ENCODE measurements at regions not wholly inside any gene's neighbourhood (a gene's known extent, or its start where the extent isn't known, plus 50 kb on each side); places are given as distances from the start of the nearest gene placed in this dataset.

- ATAC-seq (no peak), DNase-seq (ENCODE audit: low read depth, low spot score) (no peak), FAIRE-seq (no peak)
- CTCF ChIA-PET = no interaction called here
- H3K4me1 ChIP-seq (ENCODE audit: control insufficient read depth, insufficient read depth, low read length) = no peaks in the 10 kb centered on the region
- 57% methylated on average over 4 of the region's 4 CpGs for WGBS (ENCODE audit: insufficient coverage, insufficient replicate concordance, low lambda C conversion rate, missing lambda C conversion rate)
- no peaks in the 10 kb centered on the region for H3K27me3 ChIP-seq (replicated peaks in 1 of 2; ENCODE audit: control insufficient read depth in 2 of 2, insufficient read depth in 2 of 2, low read length in 1 of 2)
- H3K27ac ChIP-seq (ENCODE audit: control insufficient read depth, insufficient read depth) = no peak overlapping the region
- no peaks in the 10 kb centered on the region for H3K9me3 ChIP-seq (replicated peaks; ENCODE audit: control insufficient read depth, insufficient read depth, low read length)
- no peaks in the 10 kb centered on the region for H3K79me2 ChIP-seq (ENCODE audit: control insufficient read depth, insufficient read depth, low read length)
- H4K20me1 ChIP-seq (ENCODE audit: control insufficient read depth, insufficient read depth) = no peaks in the 10 kb centered on the region
- no TSS peak for BruUV-seq (replicated peaks)
- POLR2A ChIA-PET = no interaction called here
- no peak overlapping the region for H3K4me2 ChIP-seq (ENCODE audit: control insufficient read depth, insufficient read depth)
- H3K4me3 ChIP-seq = no peak overlapping the region
- SMC1A ChIA-PET (ENCODE audit: uncharacterized antibody, unreplicated experiment) = no interaction called here
- H3K36me3 ChIP-seq (ENCODE audit: control insufficient read depth in 2 of 2, insufficient read depth in 2 of 2, low read length in 1 of 2) = no peaks in the 10 kb centered on the region
- RAD21 ChIA-PET (ENCODE audit: unreplicated experiment) = no interaction called here
- TF ChIP-seq, protein P1, sequence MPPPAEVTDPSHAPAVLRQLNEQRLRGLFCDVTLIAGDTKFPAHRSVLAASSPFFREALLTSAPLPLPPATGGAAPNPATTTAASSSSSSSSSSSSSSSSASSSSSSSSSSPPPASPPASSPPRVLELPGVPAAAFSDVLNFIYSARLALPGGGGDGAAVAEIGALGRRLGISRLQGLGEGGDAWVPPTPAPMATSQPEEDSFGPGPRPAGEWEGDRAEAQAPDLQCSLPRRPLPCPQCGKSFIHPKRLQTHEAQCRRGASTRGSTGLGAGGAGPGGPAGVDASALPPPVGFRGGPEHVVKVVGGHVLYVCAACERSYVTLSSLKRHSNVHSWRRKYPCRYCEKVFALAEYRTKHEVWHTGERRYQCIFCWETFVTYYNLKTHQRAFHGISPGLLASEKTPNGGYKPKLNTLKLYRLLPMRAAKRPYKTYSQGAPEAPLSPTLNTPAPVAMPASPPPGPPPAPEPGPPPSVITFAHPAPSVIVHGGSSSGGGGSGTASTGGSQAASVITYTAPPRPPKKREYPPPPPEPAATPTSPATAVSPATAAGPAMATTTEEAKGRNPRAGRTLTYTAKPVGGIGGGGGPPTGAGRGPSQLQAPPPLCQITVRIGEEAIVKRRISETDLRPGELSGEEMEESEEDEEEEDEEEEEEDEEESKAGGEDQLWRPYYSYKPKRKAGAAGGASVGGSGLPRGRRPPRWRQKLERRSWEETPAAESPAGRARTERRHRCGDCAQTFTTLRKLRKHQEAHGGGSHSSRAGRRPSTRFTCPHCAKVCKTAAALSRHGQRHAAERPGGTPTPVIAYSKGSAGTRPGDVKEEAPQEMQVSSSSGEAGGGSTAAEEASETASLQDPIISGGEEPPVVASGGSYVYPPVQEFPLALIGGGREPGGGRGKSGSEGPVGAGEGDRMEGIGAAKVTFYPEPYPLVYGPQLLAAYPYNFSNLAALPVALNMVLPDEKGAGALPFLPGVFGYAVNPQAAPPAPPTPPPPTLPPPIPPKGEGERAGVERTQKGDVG (CRISPR knock-in tag; IDR thresholded peaks at IDR 0.05) = no peak
- TF ChIP-seq HDAC6 (IDR thresholded peaks at IDR 0.05; ENCODE audit: unreplicated experiment) = no peak
- no peak for TF ChIP-seq NBN (IDR thresholded peaks at IDR 0.05)
- no peak for TF ChIP-seq POLR2AphosphoS5 (IDR thresholded peaks at IDR 0.05; ENCODE audit: low read length)
- intact Hi-C loops (cut with micrococcal nuclease; ENCODE audit: unreplicated experiment) = no loop called here
- no peak overlapping the region for H2AFZ ChIP-seq (ENCODE audit: control insufficient read depth, low read depth, low read length)
- no peak overlapping the region for H3K9ac ChIP-seq (ENCODE audit: control insufficient read depth, insufficient read depth, low read length)
- in situ Hi-C loops (cut with MboI) = no loop called here
These were observed 490.8 kb downstream of the TLE4 start for GRCh38 chr9:80062567-80062966.

GRCh38 chr9:80061940-80062339 is 490.2 kb downstream of the TLE4 start:
- no peaks in the 10 kb centered on the region for H3K9me3 ChIP-seq (replicated peaks; ENCODE audit: control insufficient read depth, insufficient read depth, low read length)
- ChIA-PET RAD21 (ENCODE audit: unreplicated experiment) (no interaction called here), POLR2A (no interaction called here), CTCF (no interaction called here), SMC1A (ENCODE audit: uncharacterized antibody, unreplicated experiment) (interaction anchor here (0.7 to 1.8 kb wide), 2 partner anchors 9 to 13 kb away, joined by 3 read pairs; no protein-coding TSS in a partner anchor)
- no TSS peak for BruUV-seq (replicated peaks)
- H3K36me3 ChIP-seq (ENCODE audit: control insufficient read depth in 2 of 2, insufficient read depth in 2 of 2, low read length in 1 of 2) = no peaks in the 10 kb centered on the region
- no peak for ATAC-seq
- FAIRE-seq = no peak
- no peaks in the 10 kb centered on the region for H3K79me2 ChIP-seq (ENCODE audit: control insufficient read depth, insufficient read depth, low read length)
- H3K4me1 ChIP-seq (ENCODE audit: control insufficient read depth, insufficient read depth, low read length) = no peaks in the 10 kb centered on the region
- no peak overlapping the region for H3K27ac ChIP-seq (ENCODE audit: control insufficient read depth, insufficient read depth)
- no peak overlapping the region for H3K4me3 ChIP-seq
- H4K20me1 ChIP-seq (ENCODE audit: control insufficient read depth, insufficient read depth) = no peaks in the 10 kb centered on the region
- no peak overlapping the region for H2AFZ ChIP-seq (ENCODE audit: control insufficient read depth, low read depth, low read length)
- no peak overlapping the region for H3K9ac ChIP-seq (ENCODE audit: control insufficient read depth, insufficient read depth, low read length)
- in situ Hi-C loops (cut with MboI) = no loop called here
- no peak for DNase-seq (ENCODE audit: low read depth, low spot score)
- intact Hi-C loops (cut with micrococcal nuclease; ENCODE audit: unreplicated experiment) = no loop called here
- no peaks in the 10 kb centered on the region for H3K27me3 ChIP-seq (replicated peaks in 1 of 2; ENCODE audit: control insufficient read depth in 2 of 2, insufficient read depth in 2 of 2, low read length in 1 of 2)
- H3K4me2 ChIP-seq (ENCODE audit: control insufficient read depth, insufficient read depth) = no peak overlapping the region
- WGBS (ENCODE audit: insufficient coverage, insufficient replicate concordance, low lambda C conversion rate, missing lambda C conversion rate) = 4% methylated on average over 2 of the region's 2 CpGs
- TF ChIP-seq, protein P2, sequence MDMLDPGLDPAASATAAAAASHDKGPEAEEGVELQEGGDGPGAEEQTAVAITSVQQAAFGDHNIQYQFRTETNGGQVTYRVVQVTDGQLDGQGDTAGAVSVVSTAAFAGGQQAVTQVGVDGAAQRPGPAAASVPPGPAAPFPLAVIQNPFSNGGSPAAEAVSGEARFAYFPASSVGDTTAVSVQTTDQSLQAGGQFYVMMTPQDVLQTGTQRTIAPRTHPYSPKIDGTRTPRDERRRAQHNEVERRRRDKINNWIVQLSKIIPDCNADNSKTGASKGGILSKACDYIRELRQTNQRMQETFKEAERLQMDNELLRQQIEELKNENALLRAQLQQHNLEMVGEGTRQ (IDR thresholded peaks at IDR 0.05; ENCODE audit: borderline replicate concordance, low read depth, low read length) = no peak
- no peak for TF ChIP-seq ZBTB11 (CRISPR knock-in tag; IDR thresholded peaks at IDR 0.05)
- no peak for TF ChIP-seq MTA2 (IDR thresholded peaks at IDR 0.05; ENCODE audit: low read depth)
- TF ChIP-seq CEBPB (IDR thresholded peaks at IDR 0.05; ENCODE audit: borderline replicate concordance in 1 of 2, low read depth in 2 of 2, low read length in 2 of 2) = no peak
- TF ChIP-seq ZNF384 (IDR thresholded peaks at IDR 0.05; ENCODE audit: borderline replicate concordance, low read depth, low read length) = no peak
- TF ChIP-seq ESRRA (IDR thresholded peaks at IDR 0.05; ENCODE audit: low read length) = no peak
- TF ChIP-seq BHLHE40 (IDR thresholded peaks at IDR 0.05; ENCODE audit: borderline replicate concordance in 1 of 2, low read depth in 2 of 2, low read length in 1 of 2) = no peak

Measured in GM12878 (cell line).